Activated CD4-positive, alpha-beta T cell treated with anti-CD3 and anti-CD28 coated beads for 1 hour (primary cell): ENCODE measurements at regions not wholly inside any gene's neighbourhood (a gene's known extent, or its start where the extent isn't known, plus 50 kb on each side); places are given as distances from the start of the nearest gene placed in this dataset.

Source experiments
- DNase-seq: peaks from one replicate; pipeline ENCODE4 v3.0.0-alpha.2; 2020

- no peak for DNase-seq
These were observed 54.5 kb downstream of the ADRA2A start for GRCh38 chr10:111131168-111131799.

DNA sequence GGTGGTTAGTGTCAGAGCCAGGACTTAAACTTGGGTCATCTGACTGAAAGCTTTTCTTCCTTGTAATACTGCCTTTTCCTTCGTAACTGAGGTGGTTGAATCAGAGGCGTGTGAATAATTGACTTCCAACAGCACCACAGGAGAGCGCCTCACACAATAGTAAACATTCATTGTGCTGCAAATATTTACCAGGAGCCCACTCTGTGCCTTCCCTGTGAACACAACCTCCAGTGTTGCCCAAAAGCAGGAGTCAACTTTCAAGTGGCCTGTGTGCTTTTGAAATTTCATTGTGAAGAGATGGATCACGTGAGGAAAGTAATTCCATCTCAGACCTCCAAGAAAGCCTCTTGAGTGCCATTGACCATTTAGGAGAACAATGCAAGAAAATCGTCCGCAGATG is 60.2 kb downstream of the ADRA2A start:
- DNase-seq: no peak

GRCh38 chr10:111137587-111137986 is 60.8 kb downstream of the ADRA2A start:
- DNase-seq: no peak

DNA sequence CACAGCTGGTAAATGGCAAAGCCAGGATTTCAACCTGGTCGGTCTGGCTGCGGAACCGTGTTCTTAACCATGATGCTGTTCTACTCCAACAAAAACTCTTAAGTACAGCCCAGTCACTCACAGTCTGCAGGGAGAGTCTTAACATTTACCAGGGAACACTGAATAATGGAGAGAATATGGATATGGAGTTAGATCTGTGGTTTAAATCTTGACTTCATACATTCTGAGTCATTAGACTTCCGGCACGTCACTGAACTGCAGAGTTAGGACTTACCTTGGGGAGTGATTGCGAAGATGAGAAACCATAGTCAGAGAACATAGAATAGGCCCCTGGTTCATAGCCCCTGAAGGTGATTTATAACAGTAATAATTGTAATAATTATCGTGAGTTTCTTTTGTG is 61.7 kb downstream of the ADRA2A start:
- DNase-seq: no peak

DNA sequence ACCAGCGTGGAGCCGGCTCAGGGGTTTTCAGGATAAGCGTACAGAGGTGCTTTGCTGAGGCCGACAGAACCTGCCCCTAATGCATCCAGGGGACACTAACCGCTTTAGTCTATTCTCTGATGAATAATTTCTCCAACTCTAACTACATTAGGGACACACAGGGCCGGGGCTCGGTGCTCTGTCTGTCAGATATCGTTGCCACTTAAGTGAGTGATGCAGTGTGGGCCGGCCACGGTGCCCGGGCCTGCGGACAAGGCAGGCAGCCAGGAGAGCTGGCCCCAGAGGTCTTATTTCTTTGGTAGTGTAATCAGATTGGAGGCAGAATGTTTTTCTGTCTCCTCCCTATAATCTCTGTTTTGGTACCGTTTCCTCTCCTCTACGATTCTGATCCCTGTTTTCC is 62.7 kb downstream of the ADRA2A start:
- no peak for DNase-seq

- DNase-seq: no peak
These were observed 65.4 kb downstream of the ADRA2A start for GRCh38 chr10:111142092-111142768.

DNA sequence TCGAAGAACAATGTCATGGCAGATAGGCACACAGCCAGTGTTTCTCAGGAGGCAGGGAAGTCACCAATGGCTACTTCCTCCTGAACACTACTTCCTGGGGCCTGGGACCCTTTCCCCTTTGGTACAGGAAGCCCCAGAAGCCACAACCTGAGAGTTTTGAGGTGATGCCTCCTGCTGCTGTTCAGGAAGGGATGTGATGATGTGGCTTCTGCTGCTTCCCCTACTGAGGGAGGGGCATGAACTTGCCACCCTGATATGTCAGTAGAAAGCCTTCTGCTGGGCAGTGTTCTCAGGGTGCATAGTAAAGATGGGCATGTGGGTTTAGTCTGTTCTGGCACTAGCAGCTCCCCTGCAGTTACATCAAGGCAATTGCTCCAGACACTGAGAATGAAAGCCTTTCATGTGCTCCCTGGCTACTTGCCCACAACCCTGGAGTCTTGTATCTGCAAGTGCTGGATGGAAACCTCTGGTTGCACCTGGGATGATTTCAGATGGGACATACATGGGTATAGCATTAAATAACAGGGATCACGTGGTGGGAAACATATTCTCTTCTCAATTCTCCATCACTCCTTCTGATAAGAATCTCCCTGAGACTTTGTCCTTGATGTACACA is 69.3 kb downstream of the ADRA2A start:
- no peak for DNase-seq

DNA sequence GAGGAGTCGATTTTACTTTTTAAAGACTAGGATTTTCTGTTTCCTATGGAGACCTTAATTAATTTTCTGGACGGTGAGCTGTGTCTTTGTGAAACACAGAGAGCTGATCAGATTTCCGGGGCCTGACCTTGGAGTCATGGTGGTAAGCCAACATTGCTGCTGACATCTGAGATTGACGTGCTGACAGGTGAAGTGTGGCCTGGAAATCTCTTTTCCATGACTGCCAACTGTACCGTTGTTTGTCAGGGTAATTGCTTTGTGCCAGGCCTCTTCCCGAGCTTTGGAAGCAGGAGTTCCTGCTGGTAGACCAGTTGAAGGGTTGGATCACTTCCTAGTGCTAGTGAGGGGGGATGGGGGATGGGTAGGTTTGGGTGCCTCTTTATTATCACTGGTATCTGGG is 71.2 kb downstream of the ADRA2A start:
- DNase-seq: no peak

DNA sequence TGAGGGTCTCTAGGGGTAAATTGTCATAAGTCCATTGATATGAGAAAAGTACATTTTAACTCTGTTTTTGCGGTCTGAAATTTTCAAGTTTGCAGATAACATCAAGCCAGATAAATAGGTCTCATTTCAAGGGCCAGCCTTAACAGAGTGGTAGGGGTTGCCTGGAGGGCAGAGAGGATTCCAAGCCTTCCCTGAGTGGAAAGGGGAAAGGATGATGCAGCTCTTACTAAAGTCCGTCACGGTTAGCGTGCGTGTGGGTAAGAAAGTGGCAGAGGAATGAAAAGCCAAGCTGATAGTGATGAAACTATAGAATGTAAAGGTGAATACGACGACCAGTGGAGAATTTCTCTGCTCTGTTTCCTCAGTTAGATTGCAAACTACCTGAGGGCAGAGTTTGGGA is 71.6 kb downstream of the ADRA2A start:
- DNase-seq: no peak

- no peak for DNase-seq
These were observed 73.9 kb downstream of the ADRA2A start for GRCh38 chr10:111150691-111151090.

- no peak for DNase-seq
These were observed 74.9 kb downstream of the ADRA2A start for GRCh38 chr10:111151595-111152307.

GRCh38 chr10:111156754-111157153 is 79.9 kb downstream of the ADRA2A start:
- DNase-seq: no peak

- DNase-seq: no peak
These were observed 81.8 kb downstream of the ADRA2A start for GRCh38 chr10:111158595-111158994.

DNA sequence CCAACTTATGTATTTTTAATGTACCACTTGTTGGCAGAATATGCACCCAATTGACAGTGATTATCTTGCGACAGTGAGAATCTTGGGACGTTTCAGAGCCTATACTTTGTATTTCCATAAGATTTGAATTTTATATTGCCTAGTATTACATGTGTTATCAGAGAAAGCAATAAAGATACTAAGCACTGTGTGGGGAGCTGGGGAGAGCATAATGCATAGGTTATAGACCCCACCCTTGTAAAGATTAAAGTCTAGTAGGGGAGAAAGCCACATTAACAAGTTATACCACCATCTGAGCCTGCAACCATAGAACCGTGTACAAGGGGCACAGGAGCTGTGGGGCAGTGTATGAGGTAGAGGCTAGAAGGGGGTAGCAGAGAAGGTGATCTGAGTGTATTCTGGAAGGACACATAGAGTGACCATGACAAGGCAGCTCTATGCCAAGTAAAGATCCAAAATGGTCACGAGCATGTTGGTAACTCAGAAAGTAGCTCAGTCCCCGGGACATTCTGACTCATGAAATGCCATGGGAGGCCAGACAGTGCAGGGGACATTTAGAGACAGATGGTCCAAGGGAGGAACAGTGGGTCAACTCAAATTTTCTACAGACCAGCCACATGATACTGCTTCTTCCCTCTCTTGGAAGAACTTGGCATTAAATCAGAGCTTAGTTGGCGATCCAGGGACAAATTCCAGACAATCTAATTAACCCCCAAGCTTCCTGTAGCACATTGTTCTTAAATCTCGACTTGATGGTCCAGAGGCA is 84.5 kb downstream of the ADRA2A start:
- DNase-seq: no peak

GRCh38 chr10:111171183-111171582 is 94.4 kb downstream of the ADRA2A start:
- no peak for DNase-seq

DNA sequence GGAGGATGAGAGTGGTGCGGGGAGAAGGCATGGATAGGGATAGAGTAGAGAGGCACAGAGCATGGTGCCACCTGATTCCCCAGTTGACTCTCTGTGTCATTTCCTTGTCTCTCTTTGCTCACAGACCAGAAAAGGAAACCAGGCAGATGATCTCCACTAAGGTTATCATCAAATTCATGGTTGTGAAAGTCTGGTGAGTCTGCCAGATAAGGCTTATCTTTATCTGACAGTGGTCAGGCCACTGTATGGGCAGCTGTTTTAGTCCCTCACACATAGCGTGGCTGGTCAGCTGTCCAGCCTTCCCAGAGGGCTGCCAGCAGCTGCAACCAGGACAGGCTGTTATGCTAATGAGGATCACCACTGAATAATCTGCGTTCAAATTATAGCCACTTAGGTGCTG is 99.0 kb downstream of the ADRA2A start:
- DNase-seq: no peak

DNA sequence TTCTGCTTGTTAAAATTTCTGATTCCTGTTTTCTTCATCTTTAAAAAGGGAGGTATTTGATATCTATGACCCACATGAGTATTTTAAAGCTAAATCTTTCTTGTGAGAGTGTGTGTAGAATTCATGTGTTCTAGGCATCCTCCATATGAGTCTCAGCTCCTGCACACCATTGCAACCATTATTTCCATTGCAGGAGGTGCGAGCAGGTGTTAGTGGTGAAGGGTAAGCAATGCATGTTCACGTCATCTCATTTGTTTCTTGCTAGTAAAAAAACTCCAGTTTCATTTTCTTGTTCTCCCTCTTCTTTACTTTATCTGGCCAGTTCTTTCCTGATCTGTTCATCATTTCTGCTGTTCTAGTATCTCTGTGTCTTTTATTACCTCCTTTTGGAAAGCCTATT is 100.5 kb downstream of the ADRA2A start:
- DNase-seq: no peak

DNA sequence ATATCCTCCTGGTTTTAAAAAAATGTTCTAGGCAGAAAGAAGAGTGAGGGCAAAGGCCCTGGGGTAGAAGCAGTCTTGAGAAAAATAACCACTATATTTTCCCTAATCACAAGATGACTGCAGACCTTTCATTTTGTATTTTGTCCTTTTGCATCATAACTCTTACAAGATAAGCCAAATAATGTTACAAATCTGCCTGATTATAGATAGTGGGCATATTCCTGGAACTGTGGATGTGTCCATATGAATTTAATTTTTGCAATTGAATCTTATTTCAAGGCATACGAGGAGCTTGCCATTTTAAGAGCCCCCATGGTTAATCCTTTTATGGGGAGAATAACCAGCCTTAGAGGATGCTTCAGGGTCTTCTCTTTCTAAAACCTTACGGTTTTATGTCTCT is 102.7 kb downstream of the ADRA2A start:
- DNase-seq: no peak

DNA sequence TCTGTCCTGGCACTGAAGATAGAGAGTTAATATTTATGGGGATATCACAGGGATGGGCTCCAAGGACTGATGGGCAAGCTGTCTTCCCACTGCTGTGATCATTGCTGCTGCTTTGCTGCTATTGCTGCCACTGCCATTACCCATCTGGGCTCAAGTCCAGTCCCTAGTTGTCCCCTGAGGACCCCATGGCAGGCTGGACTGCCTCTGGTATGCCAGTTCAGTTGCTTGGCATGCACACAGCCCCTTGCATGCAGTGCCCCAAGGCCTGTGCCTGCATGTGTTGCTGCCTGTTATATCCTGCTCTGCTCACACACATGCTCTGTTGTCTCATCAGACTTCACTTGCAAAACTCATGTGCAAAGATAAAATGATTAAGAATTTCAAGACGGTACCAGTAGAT is 109.5 kb downstream of the ADRA2A start:
- no peak for DNase-seq

DNA sequence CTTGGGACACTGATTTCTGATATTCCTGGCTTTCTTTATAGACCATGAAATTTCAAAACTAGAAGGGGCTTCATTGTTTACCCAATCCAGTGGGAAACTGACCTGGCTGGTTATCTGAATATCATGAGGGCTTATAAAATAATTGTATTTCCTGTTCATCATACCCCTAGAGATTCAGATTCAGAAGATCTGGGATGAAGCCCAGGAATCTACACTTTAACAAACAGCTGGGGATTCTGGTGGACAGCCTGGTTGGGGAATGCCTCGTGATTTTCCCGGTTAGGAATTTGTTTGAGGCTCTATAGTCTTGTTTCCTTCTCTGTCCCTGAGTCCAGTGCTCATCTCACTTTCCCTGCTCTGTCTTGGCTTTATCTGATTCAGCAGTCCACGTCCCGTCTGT is 110.3 kb downstream of the ADRA2A start:
- no peak for DNase-seq

DNA sequence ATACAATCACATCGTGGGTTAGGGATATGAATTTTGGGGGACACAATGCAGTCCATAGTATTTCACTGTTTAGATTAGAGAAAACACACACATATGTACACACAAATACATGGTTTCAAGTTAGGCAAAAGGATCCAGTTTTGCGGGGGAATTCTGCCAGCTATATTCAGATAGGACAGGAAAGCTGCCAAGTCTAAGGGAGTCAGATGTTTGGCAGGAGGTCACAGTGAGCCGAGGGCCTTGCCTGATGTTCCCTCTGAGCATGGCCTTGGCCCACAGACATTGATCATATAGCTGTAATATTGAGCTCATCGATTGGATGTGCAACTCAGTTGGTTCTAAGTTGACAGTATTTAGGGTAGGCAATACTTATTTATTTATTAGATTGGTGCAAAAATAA is 122.8 kb downstream of the ADRA2A start:
- no peak for DNase-seq

DNA sequence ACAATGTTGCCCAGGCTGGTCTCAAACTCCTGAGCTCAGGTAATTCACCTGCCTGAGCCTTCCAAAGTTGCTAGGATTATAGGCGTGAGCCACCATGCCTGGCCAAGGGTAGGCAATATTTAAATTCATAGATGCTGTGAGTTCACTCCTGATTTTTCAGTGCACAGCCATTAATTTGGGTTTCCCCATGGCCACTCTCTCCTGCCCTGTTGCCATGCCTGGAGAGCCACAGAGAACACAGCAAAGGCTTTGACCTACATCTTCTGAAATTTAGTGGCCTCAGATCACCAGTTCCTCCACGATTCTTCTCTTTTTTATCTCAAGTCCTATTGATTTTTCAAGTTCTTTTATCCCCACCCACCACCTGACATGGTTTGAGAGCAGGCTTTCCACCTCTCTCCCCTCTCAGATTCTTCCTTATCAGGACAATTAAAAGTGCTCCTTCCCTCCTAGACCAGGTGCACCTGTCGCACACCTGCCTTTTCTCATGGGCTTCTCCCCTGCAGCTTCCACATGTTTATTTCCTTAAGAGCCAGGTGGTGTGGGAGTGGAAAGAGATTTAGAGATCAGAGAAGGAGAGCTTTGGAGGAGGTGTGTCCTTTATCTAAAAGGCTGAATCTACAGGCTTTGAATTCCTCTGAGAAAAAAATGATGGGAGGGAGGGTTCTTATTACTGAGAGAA is 123.8 kb downstream of the ADRA2A start:
- no peak for DNase-seq

DNA sequence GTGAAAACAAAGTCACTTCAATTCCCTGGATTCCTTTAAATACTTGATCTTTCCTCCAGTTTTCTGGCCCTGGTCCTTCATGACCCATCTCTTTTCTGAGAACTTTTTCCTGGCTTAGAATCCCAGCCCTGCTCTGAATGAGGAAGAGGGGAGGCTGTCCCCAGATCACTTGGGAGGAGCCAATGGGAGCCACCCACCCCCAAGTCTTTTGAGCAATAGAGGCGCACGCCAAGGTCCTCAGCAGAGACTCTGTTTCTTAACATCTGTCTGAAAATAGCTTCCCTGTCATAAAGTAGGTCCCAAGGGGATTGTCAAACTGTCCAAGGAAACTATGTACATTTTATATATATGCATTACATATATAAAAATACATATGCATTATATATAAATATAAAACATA is 126.8 kb downstream of the ADRA2A start:
- DNase-seq: no peak
